ENCODE measurements at regions not wholly inside any gene's neighbourhood (a gene's known extent, or its start where the extent isn't known, plus 50 kb on each side); places are given as distances from the start of the nearest gene placed in this dataset.

GRCh38 chr10:56880606-56881005 lies 519.5 kb upstream of the ZWINT start:
- TF ChIP-seq CTCF (IDR thresholded peaks at IDR 0.05): no peak
- no peak for TF ChIP-seq POLR2A (IDR thresholded peaks at IDR 0.05)
